ENCODE measurements at regions not wholly inside any gene's neighbourhood (a gene's known extent, or its start where the extent isn't known, plus 50 kb on each side); places are given as distances from the start of the nearest gene placed in this dataset.
"Not testable (repeated sequence)": the region's sequence is repeated elsewhere in the genome, so short reads cannot be mapped to it uniquely, and the experiment has no call there.

GRCh38 chr2:39996653-39997080 is 217.6 kb upstream of the THUMPD2 start:
- DNase-seq = no peak

- DNase-seq = no peak
Observed at GRCh38 chr2:39995005-39995737, 216.1 kb upstream of the THUMPD2 start.

- DNase-seq = no peak
Observed at GRCh38 chr2:39994151-39994550, 215.1 kb upstream of the THUMPD2 start.

- no peak for DNase-seq
Observed at GRCh38 chr2:39991298-39991697, 212.2 kb upstream of the THUMPD2 start.

GRCh38 chr2:39990335-39990900 is 211.4 kb upstream of the THUMPD2 start:
- no peak for DNase-seq

GRCh38 chr2:39989888-39990287 is 210.8 kb upstream of the THUMPD2 start:
- DNase-seq = no peak

- DNase-seq = no peak
Observed at GRCh38 chr2:39981883-39982311, 202.8 kb upstream of the THUMPD2 start.

GRCh38 chr2:39975476-39976020 is 196.5 kb upstream of the THUMPD2 start:
- no peak for DNase-seq

GRCh38 chr2:39968037-39968436 is 189.0 kb upstream of the THUMPD2 start:
- no peak for DNase-seq

- DNase-seq = not testable (repeated sequence)
Observed at GRCh38 chr2:39960681-39961080, 181.6 kb upstream of the THUMPD2 start.

GRCh38 chr2:39954346-39954745 is 175.3 kb upstream of the THUMPD2 start:
- no peak for DNase-seq

GRCh38 chr2:39949131-39949530 is 170.1 kb upstream of the THUMPD2 start:
- DNase-seq = no peak

GRCh38 chr2:39948016-39948719 is 169.1 kb upstream of the THUMPD2 start:
- DNase-seq = no peak

- no peak for DNase-seq
Observed at GRCh38 chr2:39947294-39948015, 168.4 kb upstream of the THUMPD2 start.

GRCh38 chr2:39942950-39943349 is 163.9 kb upstream of the THUMPD2 start:
- DNase-seq = no peak

GRCh38 chr2:39938035-39938835 is 159.2 kb upstream of the THUMPD2 start:
- DNase-seq = no peak

- DNase-seq = no peak
Observed at GRCh38 chr2:39937621-39938020, 158.6 kb upstream of the THUMPD2 start.

GRCh38 chr2:39934851-39935250 is 155.8 kb upstream of the THUMPD2 start:
- DNase-seq = no peak

- DNase-seq = no peak
Observed at GRCh38 chr2:39933196-39933595, 154.1 kb upstream of the THUMPD2 start.

- DNase-seq = no peak
Observed at GRCh38 chr2:39932198-39932597, 153.1 kb upstream of the THUMPD2 start.

GRCh38 chr2:39930175-39930917 is 151.3 kb upstream of the THUMPD2 start:
- DNase-seq = no peak

All from CD4-positive, alpha-beta T cell treated with Interleukin-12 subunit alpha and Interleukin-12 subunit beta, for 1 hour (primary cell).